ENCODE measurements at regions not wholly inside any gene's neighbourhood (a gene's known extent, or its start where the extent isn't known, plus 50 kb on each side); places are given as distances from the start of the nearest gene placed in this dataset.

DNA sequence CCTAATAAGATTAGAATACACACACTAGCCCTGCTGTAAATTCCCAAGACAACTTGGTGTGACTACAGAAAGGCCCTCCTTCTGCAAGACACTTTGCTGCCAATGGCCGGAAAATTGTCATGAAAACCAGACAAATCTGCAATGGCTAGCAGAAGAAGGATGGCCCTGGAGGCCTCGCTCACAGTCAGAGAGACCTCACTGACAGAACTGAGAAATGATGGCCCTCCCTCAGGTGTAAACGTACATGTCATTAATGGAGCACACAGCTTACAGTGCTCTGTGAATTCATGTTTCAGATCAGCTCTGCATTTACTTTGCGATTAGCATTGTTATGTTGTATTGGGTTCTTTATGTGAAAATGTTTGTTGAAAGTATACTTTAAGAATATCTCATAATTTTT is 202.9 kb upstream of the N4BP1 start:
- TF ChIP-seq POLR2AphosphoS5 (IDR thresholded peaks at IDR 0.05; ENCODE audit: borderline replicate concordance, low read depth, low read length): no peak
- TF ChIP-seq EZH2 (IDR thresholded peaks at IDR 0.05): no peak
- TF ChIP-seq FOXP2 (optimal IDR thresholded peaks at IDR 0.05; ENCODE audit: control extremely low read depth, extremely low read length, insufficient read depth): no peak
